ACC112 (cell line): ENCODE measurements at regions not wholly inside any gene's neighbourhood (a gene's known extent, or its start where the extent isn't known, plus 50 kb on each side); places are given as distances from the start of the nearest gene placed in this dataset.

ENCODE experiments used
- H2AFZ ChIP-seq: fragments of 200-600 bp; sonication (generic); one replicate; pipeline ENCODE4 v1.6.0; 2017; ENCODE audit warnings: antibody characterized with exemption, low read length; ENCODE audit not compliant: unreplicated experiment
- H3K27ac ChIP-seq: fragments of 200-600 bp; sonication (generic); 2 replicates; pipeline ENCODE4 v1.5.1; 2014; ENCODE audit warnings: low read depth, mild to moderate bottlenecking, antibody characterized with exemption, low read length, moderate library complexity
- H3K27me3 ChIP-seq: fragments of 200-600 bp; sonication (generic); 2 replicates; pipeline ENCODE4 v1.6.1; 2014; ENCODE audit warnings: mild to moderate bottlenecking, antibody characterized with exemption, low read length, moderate library complexity, mixed read lengths; ENCODE audit not compliant: insufficient read depth
- H3K36me3 ChIP-seq: fragments of 200-600 bp; sonication (generic); 2 replicates; pipeline ENCODE4 v1.6.1; 2016; ENCODE audit warnings: mild to moderate bottlenecking, antibody characterized with exemption, low read length, moderate library complexity, mixed read lengths; ENCODE audit not compliant: insufficient read depth
- H3K4me1 ChIP-seq: fragments of 200-600 bp; sonication (generic); one replicate; pipeline ENCODE4 v1.6.1; 2016; ENCODE audit warnings: low read length, mixed read lengths; ENCODE audit not compliant: insufficient read depth, unreplicated experiment, control insufficient read depth
- H3K4me3 ChIP-seq: fragments of 200-600 bp; sonication (generic); 2 replicates; pipeline ENCODE4 v1.5.1; 2014; ENCODE audit warnings: mild to moderate bottlenecking, low read depth, low read length
- H3K79me2 ChIP-seq: fragments of 200-600 bp; sonication (generic); one replicate; pipeline ENCODE4 v1.6.0; 2016; ENCODE audit warnings: low read length; ENCODE audit not compliant: control insufficient read depth, unreplicated experiment, insufficient read depth

DNA sequence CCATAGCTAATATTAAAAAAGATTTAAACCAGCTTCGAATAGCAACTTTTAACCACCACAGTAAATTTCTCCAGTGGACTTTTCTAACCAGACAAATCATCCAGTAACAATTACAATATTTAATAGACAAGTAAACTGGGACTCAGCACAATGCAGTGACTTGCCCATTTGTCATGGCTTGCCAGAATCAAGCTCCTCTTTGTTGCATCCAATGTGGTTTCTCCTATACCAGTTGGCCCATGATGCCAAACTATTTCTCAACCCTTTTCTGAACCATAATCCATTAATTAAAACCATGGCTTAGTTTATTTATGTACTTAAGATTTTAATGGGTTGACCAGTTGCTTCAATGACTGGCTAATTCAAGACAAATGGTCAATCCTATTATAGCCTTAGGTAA, 64.4 kb downstream of the DIO2 start:
- no peaks in the 10 kb centered on the region for H3K4me1 ChIP-seq
- H3K36me3 ChIP-seq = no peaks in the 10 kb centered on the region
- no peak overlapping the region for H3K27ac ChIP-seq
- H3K27me3 ChIP-seq = no peaks in the 10 kb centered on the region
- no peaks in the 10 kb centered on the region for H3K79me2 ChIP-seq
- no peak overlapping the region for H3K4me3 ChIP-seq
- H2AFZ ChIP-seq = no peak overlapping the region

DNA sequence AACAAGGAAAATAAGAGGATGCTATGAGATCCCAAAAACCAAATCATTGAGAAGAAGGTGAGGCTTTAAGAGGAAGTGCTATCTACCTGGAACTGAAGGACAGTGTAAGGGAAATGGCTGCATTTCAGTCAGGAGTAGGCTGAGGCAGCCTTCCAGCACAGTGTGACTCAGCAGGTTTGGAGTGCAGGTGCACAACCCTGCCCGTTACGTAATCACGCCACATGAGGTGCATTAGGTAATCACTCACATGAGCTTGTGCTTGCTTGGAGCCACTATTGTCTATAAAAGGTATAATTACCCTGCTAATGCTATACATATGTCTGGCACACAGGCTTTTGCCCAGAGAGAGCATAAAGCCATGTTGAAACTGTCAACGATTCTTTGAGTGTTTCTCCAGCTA, 74.9 kb downstream of the DIO2 start:
- Histone ChIP-seq H3K36me3 (no peaks in the 10 kb centered on the region), H3K4me1 (no peaks in the 10 kb centered on the region), H3K27ac (no peak overlapping the region), H3K27me3 (no peaks in the 10 kb centered on the region; the same call in 1 of the 2 replicates), H2AFZ (no peak overlapping the region), H3K4me3 (no peak overlapping the region), H3K79me2 (no peaks in the 10 kb centered on the region)

DNA sequence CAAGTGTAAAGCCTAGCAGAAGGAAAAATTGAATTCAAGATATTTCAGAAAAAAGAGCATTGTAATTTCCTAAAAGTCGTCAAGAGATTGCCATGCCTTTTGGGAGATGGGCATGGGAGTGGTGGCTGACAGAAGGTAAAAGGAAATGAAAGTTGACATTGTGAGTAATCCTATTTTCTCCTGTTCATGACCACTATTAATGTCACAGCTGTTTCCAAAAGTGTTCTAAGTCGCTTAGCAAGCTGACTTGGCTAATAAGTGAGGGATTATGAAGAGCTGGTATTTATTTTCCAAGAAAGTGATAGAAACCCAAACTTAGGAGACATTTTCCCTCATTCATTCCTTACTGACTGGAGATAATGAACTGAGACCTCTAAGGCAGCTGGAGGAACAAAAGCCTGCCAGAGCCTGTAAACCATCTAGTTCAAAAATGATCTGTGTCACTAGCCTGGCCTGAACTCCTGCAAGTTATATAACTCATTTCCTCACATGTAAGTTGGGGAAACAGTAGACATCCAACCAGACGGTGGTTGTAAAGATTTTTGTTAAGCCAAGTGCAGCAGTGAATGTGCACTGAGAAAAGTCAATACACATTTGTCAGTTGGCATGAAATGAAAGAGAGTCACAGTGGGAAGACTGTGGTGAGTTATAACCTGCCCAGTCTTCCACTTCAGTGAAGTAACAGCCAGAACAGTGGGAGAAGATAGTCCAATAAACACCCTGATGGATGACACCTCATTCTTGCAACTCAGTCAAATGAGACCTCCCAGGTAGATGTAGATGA, 75.8 kb downstream of the DIO2 start:
- no peaks in the 10 kb centered on the region for H3K36me3 ChIP-seq
- H3K27ac ChIP-seq = no peak overlapping the region
- no peaks in the 10 kb centered on the region for H3K79me2 ChIP-seq
- no peak overlapping the region for H3K4me3 ChIP-seq
- H2AFZ ChIP-seq = no peak overlapping the region
- H3K4me1 ChIP-seq = no peaks in the 10 kb centered on the region
- no peaks in the 10 kb centered on the region; the same call in 1 of the 2 replicates for H3K27me3 ChIP-seq

DNA sequence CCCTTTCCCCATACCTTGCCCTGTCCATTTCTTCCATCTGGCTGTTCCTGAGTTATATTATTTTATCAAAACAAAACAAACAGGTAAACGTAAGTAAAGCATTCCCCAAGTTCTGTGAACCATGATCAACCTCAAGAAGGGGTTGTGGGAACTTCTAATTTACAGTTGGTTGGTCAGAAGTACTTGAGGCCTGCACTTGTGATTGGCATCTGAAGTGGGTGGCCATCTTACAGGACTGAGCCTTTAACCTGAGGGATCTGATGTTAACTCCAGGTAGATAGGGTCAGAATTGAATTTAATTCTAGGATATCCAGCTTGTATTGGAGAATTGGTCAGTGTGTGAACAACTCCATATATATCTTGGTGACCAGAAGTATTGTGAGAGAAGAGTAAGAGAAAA, 77.0 kb downstream of the DIO2 start:
- Histone ChIP-seq H3K27me3 (no peaks in the 10 kb centered on the region), H3K27ac (no peak overlapping the region), H3K4me3 (no peak overlapping the region), H3K79me2 (no peaks in the 10 kb centered on the region), H3K4me1 (no peaks in the 10 kb centered on the region), H3K36me3 (no peaks in the 10 kb centered on the region), H2AFZ (no peak overlapping the region)

DNA sequence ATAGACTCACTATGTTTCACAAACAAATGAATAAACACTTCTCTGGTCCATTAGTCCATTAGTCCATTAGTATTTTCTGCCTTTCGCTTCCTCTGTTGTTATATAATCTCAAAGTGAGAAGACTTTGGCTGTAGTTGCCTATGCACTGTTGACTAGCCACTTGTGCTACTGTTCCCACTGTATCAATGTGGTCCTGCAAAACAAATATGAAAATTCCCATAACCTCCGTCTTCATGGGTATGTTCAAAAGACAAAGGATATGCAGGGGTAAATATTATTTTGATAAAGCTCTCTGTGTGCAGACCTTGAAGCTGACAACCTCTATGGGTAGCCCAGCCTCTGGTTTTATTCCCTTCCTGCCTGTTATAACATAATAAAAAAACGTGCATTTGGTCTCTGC, 77.8 kb downstream of the DIO2 start:
- Histone ChIP-seq H3K79me2 (no peaks in the 10 kb centered on the region), H3K36me3 (no peaks in the 10 kb centered on the region), H3K4me3 (no peak overlapping the region), H3K4me1 (no peaks in the 10 kb centered on the region), H3K27ac (no peak overlapping the region), H2AFZ (no peak overlapping the region), H3K27me3 (no peaks in the 10 kb centered on the region)

DNA sequence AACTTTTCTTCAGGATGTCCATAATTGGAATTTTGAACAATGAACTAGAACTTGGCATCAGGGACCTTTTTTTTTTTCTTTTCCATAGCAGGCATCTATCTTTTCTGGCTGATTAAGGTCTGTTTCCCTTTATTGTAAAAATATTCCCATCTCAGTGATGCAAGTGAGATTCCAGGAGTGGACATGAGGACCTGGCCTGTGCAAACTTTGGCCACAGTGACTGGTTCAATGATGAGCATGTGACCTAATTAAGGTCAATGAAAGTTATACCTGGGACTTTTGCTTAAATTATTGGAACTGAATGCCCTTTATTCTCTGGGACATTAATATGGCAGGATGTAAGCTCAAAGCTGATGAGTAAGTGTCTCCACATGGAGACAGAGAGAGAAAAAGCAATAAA, 83.8 kb downstream of the DIO2 start:
- no peak overlapping the region for H3K27ac ChIP-seq
- no peak overlapping the region for H3K4me3 ChIP-seq
- H2AFZ ChIP-seq = no peak overlapping the region
- H3K4me1 ChIP-seq = no peaks in the 10 kb centered on the region
- no peaks in the 10 kb centered on the region for H3K27me3 ChIP-seq
- no peaks in the 10 kb centered on the region for H3K79me2 ChIP-seq
- H3K36me3 ChIP-seq = no peaks in the 10 kb centered on the region

DNA sequence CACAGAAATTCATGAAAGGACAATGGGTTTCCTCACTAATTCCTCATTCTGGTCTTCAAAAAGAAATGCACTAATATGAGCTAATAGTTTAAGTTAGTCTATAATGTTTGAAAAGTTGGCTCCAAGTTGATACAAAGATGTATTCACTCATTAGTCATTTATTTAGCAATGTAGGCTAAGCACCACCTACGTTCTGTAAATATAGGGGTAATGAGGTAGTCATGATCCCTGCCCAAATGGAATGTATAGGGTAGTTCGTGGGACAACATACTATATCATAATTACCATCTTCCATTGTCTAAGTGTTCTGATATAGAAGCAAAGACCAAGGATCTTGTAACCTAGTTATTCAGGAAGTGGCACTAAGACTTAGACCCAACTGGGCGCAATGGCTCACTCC, 86.5 kb downstream of the DIO2 start:
- no peaks in the 10 kb centered on the region for H3K4me1 ChIP-seq
- H3K79me2 ChIP-seq = no peaks in the 10 kb centered on the region
- H3K4me3 ChIP-seq = no peak overlapping the region
- no peaks in the 10 kb centered on the region for H3K36me3 ChIP-seq
- no peak overlapping the region for H2AFZ ChIP-seq
- H3K27me3 ChIP-seq = no peaks in the 10 kb centered on the region
- H3K27ac ChIP-seq = no peak overlapping the region

DNA sequence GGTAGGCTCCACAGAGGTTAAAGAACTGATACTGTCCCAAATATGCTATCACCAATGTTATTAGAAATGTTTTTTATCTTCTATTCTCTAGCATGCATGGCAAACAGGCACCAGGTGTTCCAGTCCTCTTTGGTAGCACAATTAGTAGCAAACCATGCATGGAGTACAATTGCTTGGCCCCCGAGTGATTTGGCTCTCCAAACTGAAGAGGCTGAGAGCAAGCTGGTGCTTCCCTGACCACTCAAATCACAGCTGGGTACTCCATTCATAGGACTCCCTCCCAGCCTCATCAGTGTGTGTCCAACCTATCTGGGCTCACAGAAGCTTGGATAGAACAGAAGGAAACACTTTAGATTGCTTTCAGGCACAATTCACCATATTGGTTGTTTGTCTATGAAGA, 93.4 kb downstream of the DIO2 start:
- 0 out of 2 replicates have a peak, but pooled peaks cover 3% of the 10 kb centered on the region for H3K27me3 ChIP-seq
- H3K36me3 ChIP-seq = no peaks in the 10 kb centered on the region
- no peaks in the 10 kb centered on the region for H3K4me1 ChIP-seq
- H3K79me2 ChIP-seq = no peaks in the 10 kb centered on the region
- no peak overlapping the region for H2AFZ ChIP-seq
- no peak overlapping the region for H3K27ac ChIP-seq
- no peak overlapping the region for H3K4me3 ChIP-seq

DNA sequence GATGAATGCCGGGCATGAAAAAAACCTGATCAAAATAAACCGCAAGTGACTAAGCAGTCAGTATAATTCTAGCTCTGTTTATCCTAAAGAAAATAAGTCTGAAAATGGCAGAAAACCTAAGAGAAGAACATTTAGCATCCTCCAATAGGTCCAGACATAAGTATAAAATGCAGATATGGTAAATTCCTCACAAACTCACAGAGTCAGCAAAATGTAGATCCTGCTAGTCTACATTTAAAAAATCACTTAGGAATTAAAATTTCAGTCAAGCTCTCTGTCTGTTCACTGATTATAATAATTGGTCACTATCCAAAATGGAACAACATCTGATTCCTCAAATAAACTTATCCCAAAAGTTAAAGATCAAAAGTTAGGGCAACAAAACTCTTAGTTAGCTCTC, 95.1 kb downstream of the DIO2 start:
- Histone ChIP-seq H3K4me3 (no peak overlapping the region), H2AFZ (no peak overlapping the region), H3K27me3 (0 out of 2 replicates have a peak, but pooled peaks cover 3% of the 10 kb centered on the region), H3K79me2 (no peaks in the 10 kb centered on the region), H3K27ac (no peak overlapping the region), H3K4me1 (no peaks in the 10 kb centered on the region), H3K36me3 (no peaks in the 10 kb centered on the region)

DNA sequence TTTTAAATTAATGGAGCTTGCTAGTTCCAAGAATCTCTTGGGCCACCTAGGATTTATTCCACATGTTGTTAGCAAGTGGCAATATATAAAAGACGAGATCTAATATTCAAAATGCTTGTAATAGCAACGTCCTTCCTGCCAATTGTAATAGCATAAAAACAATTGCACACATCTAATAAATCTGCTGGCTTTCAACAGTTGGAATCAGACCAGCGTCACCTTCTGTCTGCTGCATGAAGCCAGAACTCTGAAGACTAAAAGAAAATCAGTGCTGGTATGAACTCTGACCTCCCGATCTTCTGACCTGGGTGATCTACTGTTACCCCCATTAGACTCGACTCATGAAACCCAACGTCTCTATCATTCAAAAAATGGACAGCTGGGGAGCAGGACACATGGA, 100.6 kb downstream of the DIO2 start:
- H2AFZ ChIP-seq = no peak overlapping the region
- H3K27me3 ChIP-seq = no peaks in the 10 kb centered on the region
- no peaks in the 10 kb centered on the region for H3K36me3 ChIP-seq
- no peaks in the 10 kb centered on the region for H3K79me2 ChIP-seq
- no peak overlapping the region for H3K27ac ChIP-seq
- no peaks in the 10 kb centered on the region for H3K4me1 ChIP-seq
- H3K4me3 ChIP-seq = no peak overlapping the region

DNA sequence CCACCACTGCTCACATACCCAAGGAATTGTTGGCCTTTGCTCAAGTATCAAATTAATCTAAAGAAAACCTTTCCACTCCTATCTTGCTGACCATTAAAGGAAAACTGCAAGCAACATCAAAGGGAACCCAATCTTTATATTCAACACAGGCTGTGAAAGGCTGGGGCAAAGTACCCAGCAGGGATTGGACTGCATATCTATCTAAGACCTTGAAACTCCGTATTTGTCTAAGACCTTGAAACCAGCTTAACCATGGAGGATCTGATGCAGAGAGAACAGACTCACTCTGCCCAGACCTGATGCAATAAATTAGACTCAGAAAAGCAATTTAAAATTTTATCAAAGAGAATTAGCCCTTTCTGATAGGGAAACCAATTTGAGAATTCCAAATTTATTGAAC, 102.2 kb downstream of the DIO2 start:
- H3K79me2 ChIP-seq = no peaks in the 10 kb centered on the region
- no peak overlapping the region for H3K27ac ChIP-seq
- H3K36me3 ChIP-seq = no peaks in the 10 kb centered on the region
- no peak overlapping the region for H2AFZ ChIP-seq
- no peaks in the 10 kb centered on the region for H3K4me1 ChIP-seq
- H3K27me3 ChIP-seq = no peaks in the 10 kb centered on the region
- no peak overlapping the region for H3K4me3 ChIP-seq
